HG03064 (cell line): ENCODE measurements at regions not wholly inside any gene's neighbourhood (a gene's known extent, or its start where the extent isn't known, plus 50 kb on each side); places are given as distances from the start of the nearest gene placed in this dataset.
"Not testable (repeated sequence)": the region's sequence is repeated elsewhere in the genome, so short reads cannot be mapped to it uniquely, and the experiment has no call there.

Experiments
- ATAC-seq: cut with Tn5 transposase; IDR thresholded peaks from one replicate; pipeline ENCODE4 v1.9.1; 2021; ENCODE audit warnings: low read depth; ENCODE audit not compliant: unreplicated experiment

- peak; percentile 26 for ATAC-seq
Measured at GRCh38 chr1:101408212-101409042, 171.6 kb downstream of the S1PR1 start.

GRCh38 chr1:101409102-101409501 lies 172.3 kb downstream of the S1PR1 start:
- no peak for ATAC-seq

- ATAC-seq = peak; percentile 44
Measured at GRCh38 chr1:101410048-101410878, 173.4 kb downstream of the S1PR1 start.

- ATAC-seq = no peak
Measured at GRCh38 chr1:101420406-101420805, 183.6 kb downstream of the S1PR1 start.

- ATAC-seq = not testable (repeated sequence)
Measured at GRCh38 chr1:101428083-101428482, 191.3 kb downstream of the S1PR1 start.

- ATAC-seq = no peak
Measured at GRCh38 chr1:101428562-101428961, 191.7 kb downstream of the S1PR1 start.

- no peak for ATAC-seq
Measured at GRCh38 chr1:101431956-101432510, 195.2 kb downstream of the S1PR1 start.

GRCh38 chr1:101435831-101436511 lies 199.2 kb downstream of the S1PR1 start:
- ATAC-seq = peak; percentile 64

- no peak for ATAC-seq
Measured at GRCh38 chr1:101437800-101438199, 201.0 kb downstream of the S1PR1 start.

GRCh38 chr1:101438359-101438758 lies 201.5 kb downstream of the S1PR1 start:
- ATAC-seq = no peak

- no peak for ATAC-seq
Measured at GRCh38 chr1:101440485-101440884, 203.7 kb downstream of the S1PR1 start.

GRCh38 chr1:101444381-101444780 lies 207.6 kb downstream of the S1PR1 start:
- ATAC-seq = no peak

- no peak for ATAC-seq
Measured at GRCh38 chr1:101444873-101445618, 208.2 kb downstream of the S1PR1 start.

- ATAC-seq = no peak
Measured at GRCh38 chr1:101448018-101448417, 211.2 kb downstream of the S1PR1 start.

- ATAC-seq = not testable (repeated sequence)
Measured at GRCh38 chr1:101450691-101451090, 213.9 kb downstream of the S1PR1 start.

- peak; percentile 51 for ATAC-seq
Measured at GRCh38 chr1:101451888-101452287, 215.1 kb downstream of the S1PR1 start.

- ATAC-seq = no peak
Measured at GRCh38 chr1:101452825-101453224, 216.0 kb downstream of the S1PR1 start.

GRCh38 chr1:101453844-101454243 lies 217.0 kb downstream of the S1PR1 start:
- peak; percentile 44 for ATAC-seq

GRCh38 chr1:101455166-101455565 lies 218.3 kb downstream of the S1PR1 start:
- no peak for ATAC-seq

- ATAC-seq = no peak
Measured at GRCh38 chr1:101460739-101461138, 223.9 kb downstream of the S1PR1 start.
